Hepatocyte (in vitro differentiated cells): ENCODE measurements at regions not wholly inside any gene's neighbourhood (a gene's known extent, or its start where the extent isn't known, plus 50 kb on each side); places are given as distances from the start of the nearest gene placed in this dataset.

Experiments used
- EZH2phosphoT487 ChIP-seq: fragments of 200-600 bp; sonication (generic); IDR thresholded peaks from one replicate; pipeline ENCODE4 v1.6.1; 2018; ENCODE audit warnings: antibody characterized with exemption, mild to moderate bottlenecking, low read depth, moderate library complexity; ENCODE audit not compliant: unreplicated experiment, severe bottlenecking
- TF ChIP-seq, protein P1 (sequence below): fragments of 200-600 bp; sonication (generic); IDR thresholded peaks from 2 replicates; pipeline ENCODE4 v1.5.1; 2016; ENCODE audit warnings: antibody characterized with exemption, mild to moderate bottlenecking; ENCODE audit not compliant: poor library complexity

- TF ChIP-seq, protein P1, sequence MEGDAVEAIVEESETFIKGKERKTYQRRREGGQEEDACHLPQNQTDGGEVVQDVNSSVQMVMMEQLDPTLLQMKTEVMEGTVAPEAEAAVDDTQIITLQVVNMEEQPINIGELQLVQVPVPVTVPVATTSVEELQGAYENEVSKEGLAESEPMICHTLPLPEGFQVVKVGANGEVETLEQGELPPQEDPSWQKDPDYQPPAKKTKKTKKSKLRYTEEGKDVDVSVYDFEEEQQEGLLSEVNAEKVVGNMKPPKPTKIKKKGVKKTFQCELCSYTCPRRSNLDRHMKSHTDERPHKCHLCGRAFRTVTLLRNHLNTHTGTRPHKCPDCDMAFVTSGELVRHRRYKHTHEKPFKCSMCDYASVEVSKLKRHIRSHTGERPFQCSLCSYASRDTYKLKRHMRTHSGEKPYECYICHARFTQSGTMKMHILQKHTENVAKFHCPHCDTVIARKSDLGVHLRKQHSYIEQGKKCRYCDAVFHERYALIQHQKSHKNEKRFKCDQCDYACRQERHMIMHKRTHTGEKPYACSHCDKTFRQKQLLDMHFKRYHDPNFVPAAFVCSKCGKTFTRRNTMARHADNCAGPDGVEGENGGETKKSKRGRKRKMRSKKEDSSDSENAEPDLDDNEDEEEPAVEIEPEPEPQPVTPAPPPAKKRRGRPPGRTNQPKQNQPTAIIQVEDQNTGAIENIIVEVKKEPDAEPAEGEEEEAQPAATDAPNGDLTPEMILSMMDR, result no peak
- no peak for TF ChIP-seq EZH2phosphoT487
Measured at GRCh38 chr11:127713226-127713625, 712.7 kb upstream of the KIRREL3 start.
